Superior temporal gyrus (tissue), 1 donor: ENCODE measurements at regions not wholly inside any gene's neighbourhood (a gene's known extent, or its start where the extent isn't known, plus 50 kb on each side); places are given as distances from the start of the nearest gene placed in this dataset.
A peak's percentile ranks its signal among the peaks of the same experiment; 100 is the strongest.

Source experiments
- DNase-seq: peaks from one replicate; pipeline ENCODE4 v3.0.0-alpha.2; 2016; ENCODE audit errors: extremely low spot score

DNA sequence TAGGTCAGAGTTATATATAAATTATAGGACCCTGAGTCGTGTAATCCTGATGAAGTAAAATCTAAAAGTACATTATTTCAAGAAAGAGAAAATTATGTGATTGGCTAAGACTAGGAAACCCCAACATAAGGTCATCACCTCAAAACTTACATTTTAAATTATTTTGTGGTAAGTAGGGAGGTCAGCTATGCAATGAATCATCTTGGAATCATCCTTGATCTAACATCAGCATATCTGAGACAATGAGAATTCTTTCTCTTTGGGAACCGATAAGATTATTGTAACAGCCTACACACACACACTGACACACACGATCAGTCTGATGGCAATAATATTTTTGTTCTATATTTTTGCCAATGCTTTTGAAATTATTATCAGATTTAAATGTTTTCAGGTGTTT is 904.8 kb upstream of the CHAC2 start:
- no peak for DNase-seq

- no peak for DNase-seq
Measured at GRCh38 chr2:52861596-52861995, 906.0 kb upstream of the CHAC2 start.

- no peak for DNase-seq
Measured at GRCh38 chr2:52859065-52859464, 908.5 kb upstream of the CHAC2 start.

DNA sequence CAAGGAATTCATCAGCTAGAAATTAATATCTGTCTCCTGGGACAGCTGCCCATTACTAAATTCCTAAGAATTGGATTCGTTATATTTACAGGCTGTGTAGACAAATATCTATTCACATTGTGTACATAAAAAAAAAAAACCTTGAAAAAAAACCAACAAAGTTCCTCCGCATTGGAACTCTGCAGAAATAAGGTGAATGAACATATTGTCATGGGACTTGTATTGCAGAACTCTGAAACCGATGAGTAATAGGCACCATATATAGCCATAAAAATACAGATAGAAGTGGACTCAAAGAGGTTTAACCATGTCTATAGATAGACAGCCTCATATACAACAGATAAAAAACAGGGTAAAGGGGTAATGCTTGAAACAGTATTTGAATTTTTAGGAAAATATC is 909.9 kb upstream of the CHAC2 start:
- no peak for DNase-seq

DNA sequence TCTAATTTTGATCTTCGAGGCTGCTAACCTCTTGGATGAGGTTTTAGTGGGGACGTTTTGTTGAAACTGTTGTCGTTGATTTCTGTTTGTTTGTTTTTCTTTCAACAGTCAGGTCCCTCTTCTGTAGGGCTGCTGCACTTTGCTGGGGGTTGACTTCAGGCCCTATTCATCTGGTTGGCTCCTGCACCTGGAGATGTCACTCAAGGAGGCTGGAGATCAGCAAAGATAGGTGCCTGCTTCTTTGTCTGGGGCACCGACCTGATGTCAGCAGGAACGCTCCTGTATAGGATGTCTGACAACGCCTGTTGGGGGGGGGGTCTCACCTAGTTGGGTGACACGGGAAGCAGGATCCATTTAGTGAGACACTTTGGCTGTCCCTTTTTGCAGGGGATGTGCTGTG is 915.6 kb upstream of the CHAC2 start:
- DNase-seq, result no peak

- no peak for DNase-seq
Measured at GRCh38 chr2:52844701-52845423, 922.7 kb upstream of the CHAC2 start.

DNA sequence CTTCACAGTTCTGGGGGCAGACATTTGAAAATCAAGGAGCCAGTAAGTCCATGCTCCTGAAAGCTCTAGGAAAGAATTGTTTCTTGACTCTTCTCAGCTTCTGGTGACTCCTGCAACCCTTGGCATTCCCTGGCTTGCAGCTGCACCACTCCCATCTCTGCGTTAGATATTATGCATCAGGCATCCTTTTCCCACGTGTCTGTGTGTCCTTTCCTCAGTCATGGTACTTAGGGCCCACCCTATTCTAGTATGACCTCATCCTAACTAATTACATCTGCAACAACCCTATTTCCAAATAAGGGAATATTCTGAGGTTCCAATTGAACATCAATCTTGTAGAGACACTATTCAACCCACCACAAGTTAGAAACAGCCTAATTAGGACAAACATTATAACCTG is 931.7 kb upstream of the CHAC2 start:
- DNase-seq, result no peak

- no peak for DNase-seq
Measured at GRCh38 chr2:52831216-52831615, 936.4 kb upstream of the CHAC2 start.

DNA sequence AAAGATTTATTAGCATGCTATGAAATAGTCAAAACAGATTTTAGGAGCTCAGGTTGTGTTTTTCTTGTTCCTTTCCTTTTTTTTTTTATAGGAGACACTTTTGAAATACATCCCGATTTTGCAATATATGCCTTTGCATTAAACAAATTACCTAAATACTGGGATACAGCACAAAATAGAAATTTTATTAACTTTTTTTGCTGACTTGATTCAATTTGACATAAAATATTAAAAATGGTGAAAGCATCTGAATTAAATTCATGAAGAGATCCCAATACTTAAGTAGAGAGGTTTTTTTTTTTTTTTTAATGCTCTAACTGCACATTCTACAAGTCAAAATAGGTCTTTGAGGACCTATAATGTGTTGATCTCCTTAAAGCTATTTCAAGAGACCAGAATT is 939.5 kb upstream of the CHAC2 start:
- DNase-seq, result no peak

GRCh38 chr2:52821631-52822030 is 946.0 kb upstream of the CHAC2 start:
- DNase-seq, result no peak

DNA sequence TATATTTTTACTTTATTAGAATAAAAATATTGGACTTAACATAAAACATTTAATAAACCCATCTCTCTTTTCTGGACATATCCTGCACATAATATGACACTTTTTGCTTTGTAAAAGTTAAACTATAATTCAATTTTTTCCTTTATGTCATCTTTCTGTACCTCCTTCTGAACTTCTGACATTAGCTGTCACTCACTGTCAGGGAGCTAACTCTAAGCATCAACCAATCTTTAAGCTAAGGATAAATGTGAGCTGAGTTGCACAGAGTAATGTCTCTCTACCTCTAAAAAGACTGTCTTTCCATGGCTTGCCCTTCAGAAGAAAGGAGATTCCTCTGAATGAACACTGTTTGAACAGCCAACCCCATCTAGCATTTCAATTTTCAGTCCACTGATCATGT is 948.6 kb upstream of the CHAC2 start:
- DNase-seq, result no peak

- peak; percentile 35 for DNase-seq
Measured at GRCh38 chr2:52810460-52810859, 957.1 kb upstream of the CHAC2 start.

DNA sequence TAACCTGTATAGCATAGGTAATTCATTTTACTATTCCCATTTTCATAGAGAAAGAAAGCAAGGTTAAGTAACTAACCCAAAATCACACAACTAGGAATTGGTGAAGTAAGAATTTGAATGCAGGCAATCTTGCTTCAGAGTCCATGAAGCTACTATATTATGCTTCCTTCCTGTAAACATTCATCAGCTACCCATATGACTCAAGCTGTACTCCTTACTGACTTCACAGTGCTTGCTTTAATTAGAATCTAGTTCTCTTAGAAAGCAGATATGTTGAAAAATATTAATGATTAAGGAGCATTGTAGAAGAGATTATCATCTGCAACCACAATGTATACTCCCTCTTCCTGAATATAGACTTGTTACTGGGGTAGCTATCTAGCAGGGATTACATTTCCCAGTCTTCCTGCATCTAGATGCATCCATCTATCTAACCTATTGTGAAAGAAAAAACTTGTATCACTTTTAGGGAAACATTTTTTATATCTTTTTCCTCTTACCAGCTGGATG is 961.6 kb upstream of the CHAC2 start:
- no peak for DNase-seq

GRCh38 chr2:52794581-52794980 is 973.0 kb upstream of the CHAC2 start:
- no peak for DNase-seq

GRCh38 chr2:52779446-52779845 is 988.2 kb upstream of the CHAC2 start:
- DNase-seq, result no peak

DNA sequence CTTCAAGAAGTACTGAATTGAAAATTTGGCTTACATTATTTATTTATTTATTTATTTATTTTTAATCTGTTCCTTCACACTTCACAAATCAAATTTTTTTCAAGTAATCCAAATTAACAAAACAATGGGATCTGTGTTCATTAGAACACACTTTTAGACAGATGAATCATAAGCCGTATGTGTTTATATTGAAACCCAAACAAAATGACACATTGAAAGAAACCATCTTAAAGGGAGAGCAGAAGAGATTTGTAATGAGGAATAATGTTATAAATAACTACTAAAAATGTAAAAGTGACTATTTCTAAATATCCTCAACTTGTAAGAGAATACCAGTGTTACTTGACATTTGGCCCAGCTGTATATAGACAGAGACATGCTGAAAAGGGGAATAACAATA is 991.0 kb upstream of the CHAC2 start:
- DNase-seq, result no peak

DNA sequence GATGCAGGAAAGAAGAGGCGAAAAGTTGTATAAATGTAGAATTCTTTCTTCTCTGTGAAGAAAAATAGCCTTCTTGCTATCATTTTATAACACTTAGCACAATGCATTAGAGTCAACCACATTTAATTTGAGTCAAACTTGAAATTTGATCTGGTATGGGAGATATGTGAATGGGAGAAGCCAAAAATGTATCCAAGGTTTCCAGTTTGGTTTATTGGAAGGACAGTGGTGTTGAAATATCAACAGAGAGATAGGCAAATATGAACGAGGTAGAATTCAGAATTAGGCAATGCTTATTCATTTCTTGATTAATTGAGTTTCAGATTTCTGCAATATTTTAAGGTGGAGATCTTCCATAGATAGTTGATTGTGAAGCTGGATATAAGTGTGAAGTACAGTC is 991.9 kb upstream of the CHAC2 start:
- no peak for DNase-seq

GRCh38 chr2:52765735-52766134 is 1001.9 kb upstream of the CHAC2 start:
- DNase-seq, result no peak

GRCh38 chr2:52749764-52750163 is 1017.8 kb upstream of the CHAC2 start:
- no peak for DNase-seq

GRCh38 chr2:52745144-52745543 is 1022.5 kb upstream of the CHAC2 start:
- no peak for DNase-seq

DNA sequence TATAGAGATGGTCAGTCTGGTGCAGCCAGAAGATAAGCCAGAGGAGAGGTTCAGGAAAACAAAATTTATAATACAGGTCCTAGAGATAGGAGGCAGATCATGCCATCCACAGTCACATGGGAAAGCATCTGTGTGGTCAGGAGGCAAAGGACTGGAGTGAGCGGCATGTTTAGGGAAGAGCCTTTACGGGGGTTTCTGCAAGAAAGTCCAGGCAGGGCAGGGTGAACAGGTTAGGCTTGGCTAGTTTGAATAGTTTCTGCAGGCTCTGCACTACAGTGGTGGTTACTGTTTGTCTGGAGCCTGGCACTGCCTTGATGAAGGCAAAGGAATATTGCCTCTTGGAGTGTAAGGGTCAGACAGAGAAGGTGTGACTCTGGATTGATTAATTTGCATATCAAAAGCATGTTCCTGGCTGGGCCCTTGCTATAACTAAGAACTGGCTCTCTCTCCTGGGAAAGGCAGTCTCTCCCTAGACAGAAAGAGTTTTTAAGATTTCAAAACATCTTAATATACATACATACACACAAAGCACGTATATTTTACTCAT is 1034.7 kb upstream of the CHAC2 start:
- DNase-seq, result no peak

GRCh38 chr2:52724585-52724984 is 1043.0 kb upstream of the CHAC2 start:
- no peak for DNase-seq

- DNase-seq, result no peak
Measured at GRCh38 chr2:52717836-52718235, 1049.8 kb upstream of the CHAC2 start.
